NCI-H748 (cell line): ENCODE measurements at regions not wholly inside any gene's neighbourhood (a gene's known extent, or its start where the extent isn't known, plus 50 kb on each side); places are given as distances from the start of the nearest gene placed in this dataset.
A peak's percentile ranks its signal among the peaks of the same experiment; 100 is the strongest.

Experiments used
- DNase-seq: peaks from one replicate; lab custom pipeline; 2025; ENCODE audit not compliant: unreplicated experiment; lab: John Stamatoyannopoulos, UW

DNA sequence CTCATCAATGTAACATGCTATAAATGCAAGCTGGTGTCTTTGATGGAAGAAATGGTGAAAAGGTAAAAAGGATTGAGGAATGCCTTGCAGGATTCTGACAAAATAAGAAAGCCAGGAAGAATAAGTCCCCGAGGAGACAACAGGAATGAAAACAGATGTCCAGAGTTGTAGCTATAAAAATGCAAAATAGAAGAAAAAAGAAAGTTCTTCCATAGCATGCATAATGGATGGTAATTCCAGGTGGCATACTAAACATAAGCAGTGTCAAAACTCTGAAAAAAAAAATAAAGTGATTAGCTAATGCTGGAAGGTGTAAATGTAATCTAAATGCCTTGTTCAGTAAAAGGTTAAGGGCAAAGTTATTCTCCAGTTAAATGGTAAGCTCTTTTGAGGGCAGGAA is 225.9 kb upstream of the CHST9 start:
- DNase-seq = no peak

DNA sequence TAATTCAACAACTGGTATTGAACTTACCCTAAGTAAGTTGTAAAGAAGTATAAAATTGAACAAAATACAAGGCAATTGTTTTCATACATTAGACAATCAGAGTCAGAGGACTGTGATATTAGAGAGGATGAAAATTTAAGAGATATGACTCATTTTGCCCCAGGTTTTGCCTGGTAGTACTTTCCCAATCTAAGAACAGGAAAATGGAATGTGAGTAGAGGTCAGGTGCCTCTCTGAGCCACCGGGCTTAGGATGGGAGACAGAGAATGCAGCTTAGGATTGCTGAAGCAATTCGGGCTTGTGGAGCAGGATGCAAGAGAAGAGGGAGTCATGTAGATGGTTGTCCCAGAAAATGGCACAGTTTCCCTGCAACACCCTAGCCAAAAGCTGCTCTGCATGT is 219.7 kb upstream of the CHST9 start:
- no peak for DNase-seq

DNA sequence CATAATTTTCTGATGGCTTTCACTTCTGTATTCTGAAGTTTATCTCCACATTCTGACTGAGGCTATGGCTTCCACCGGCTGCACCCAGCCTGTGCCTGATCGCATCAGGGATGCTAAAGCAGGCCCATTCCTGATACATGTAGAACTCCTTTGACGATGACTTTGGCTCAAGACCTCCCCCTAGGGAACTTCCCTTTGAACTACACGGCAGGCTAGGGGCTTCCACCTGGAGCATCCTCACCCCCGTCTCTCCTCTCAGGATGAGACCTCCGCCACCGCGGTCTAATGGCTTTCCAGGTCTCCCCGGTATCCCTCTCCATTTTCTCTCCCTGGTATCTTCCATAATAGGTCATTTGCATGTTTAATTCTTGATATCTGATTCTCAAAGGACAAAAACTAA is 214.9 kb upstream of the CHST9 start:
- DNase-seq = peak; percentile 55

DNA sequence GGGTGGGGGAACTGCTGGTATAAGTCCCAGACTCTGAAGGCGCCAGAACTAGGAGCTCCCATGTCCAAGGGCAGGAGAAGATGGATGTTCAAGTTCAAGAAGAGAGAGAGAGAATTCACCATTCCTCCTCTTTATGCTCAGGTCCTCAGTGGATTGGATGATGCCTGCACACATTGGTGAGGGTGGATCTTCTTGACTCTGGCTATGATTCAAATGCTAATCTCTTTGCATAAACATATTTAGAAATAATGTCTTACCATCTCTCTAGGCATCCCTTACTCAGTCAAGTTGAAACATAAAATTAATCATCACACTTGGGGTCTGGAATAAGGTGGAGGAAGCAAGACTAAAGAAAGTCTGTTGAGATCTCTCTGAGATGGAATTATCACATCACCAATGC is 210.6 kb upstream of the CHST9 start:
- DNase-seq = no peak

DNA sequence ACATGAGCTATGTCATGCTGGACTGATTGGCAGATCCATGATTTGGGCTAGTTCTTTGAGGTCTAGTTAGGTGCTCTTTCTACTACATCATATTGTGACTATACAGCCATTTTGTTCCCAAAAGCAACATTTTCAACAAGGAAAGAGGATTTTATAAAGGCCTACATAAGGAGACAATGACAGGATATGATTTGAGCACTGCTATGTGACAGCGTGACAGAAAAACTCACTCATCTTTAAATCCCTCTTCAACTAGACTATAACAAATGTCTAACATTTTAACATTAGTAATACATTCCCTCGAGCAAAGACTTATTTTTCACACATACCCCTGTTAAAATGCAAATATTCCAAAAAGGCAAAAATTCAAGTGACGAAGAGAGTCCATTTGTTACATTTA is 209.6 kb upstream of the CHST9 start:
- no peak for DNase-seq

DNA sequence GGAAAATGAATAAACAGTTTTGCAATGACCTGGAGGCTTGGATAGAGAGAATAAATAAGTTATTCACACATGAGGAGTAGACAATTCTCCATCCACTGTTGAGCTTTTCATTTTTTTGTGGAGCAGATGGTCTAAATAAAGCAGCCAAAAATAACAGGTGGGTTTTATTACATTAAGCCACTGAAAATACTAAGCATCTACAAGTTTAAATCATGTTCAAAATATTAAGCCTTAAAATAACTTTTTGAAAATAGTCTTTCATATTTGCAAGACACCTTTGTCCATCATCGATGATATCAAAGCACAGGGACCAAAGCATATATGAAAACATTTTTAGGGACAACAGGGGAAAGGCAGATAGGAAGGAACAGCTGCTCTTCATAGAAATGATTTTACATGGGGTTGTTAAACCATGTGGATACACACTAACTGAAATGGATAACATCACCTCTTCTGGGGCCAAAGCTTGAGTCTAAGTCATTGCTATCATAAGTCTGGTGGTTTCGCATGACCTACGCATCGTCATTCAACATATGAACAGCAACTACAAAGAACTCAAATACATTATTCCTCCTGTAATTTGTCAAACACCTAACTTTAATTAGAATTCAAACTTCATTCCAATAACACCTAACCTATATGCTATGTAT is 197.6 kb upstream of the CHST9 start:
- no peak for DNase-seq

DNA sequence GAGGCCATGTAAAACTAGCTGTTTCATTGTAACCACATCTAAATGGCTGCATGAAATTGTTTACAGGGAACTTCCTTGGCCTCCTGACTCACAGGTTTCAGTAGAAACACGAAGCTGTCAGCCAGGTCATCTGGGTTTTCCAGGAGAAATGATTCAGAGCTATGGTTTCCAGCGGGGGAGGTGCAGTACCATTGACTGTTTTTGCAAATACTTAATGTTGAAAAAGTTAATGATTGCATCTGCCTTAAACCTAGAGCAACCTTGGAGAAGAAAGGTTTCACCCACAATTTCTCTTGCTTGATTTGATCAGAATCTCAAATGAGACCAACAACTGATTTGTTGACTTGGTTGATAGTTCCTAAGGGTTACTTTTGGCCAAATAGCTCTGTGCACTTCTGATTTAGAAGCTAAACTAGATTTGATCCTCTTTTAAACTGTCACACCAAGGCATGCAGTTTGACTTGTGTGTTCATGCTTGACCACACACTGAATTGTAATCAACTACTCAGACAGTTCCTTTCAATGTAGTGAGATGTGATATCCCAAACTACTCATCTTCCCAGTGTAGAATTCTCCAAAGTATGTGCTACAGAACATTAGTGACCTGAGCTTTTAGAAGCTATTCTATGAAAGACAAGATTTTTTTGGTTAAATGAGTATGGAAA is 193.5 kb upstream of the CHST9 start:
- no peak for DNase-seq

DNA sequence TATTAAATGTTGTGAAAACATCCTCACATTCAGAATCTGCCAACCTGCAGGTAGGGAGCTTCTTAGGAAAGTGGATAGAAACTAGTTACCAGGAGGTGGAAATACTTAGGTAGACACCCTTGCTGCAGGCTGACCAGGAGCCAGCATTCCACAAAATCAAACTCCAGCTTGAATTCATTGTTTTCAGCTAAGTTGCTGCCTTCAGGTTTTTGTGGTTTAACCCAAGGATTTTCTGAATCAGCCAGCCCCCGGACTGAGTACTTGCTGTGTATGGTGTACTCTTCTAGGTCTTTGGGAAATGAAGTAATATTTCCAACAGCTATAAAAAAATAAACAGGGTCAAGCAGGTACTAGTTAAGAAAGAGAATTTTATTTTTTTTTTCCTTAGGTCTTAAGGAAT is 192.1 kb upstream of the CHST9 start:
- no peak for DNase-seq

DNA sequence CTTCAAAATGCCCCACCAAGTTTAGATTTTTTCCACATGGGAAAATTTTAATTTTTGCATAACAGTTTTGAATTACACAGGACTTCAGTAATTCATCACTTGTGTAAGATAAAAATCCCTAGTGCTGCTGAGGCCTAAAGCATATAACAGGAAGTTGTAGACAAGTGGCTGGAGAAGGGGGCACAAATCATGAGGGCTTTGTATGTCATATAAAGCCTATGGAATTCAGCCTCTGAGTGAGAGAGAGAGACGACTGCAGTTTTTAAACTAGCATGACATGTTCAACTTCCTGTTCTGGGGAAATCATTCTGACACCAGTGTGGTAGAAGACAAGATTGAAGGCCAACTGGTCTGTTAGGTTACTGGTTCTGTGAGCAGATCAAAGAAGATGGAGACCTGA is 187.3 kb upstream of the CHST9 start:
- no peak for DNase-seq

DNA sequence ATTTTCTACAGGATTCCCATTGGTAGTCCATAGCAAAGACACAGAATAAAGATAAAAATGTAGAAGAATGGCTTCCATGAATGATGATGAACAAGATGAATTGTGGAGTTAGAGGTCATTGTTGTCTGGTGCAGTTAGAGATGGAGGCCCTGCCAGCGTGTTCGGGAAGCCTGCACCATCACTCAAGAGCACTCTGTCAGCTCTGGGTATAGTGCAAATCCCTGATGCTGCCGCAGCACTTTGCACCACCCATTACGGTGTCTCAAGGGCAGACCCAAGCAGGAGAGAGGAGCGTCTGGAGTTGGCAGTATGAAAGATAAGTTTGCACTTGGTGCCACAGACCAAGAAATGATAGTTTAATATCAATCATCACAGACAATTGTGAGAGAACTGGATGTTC is 181.6 kb upstream of the CHST9 start:
- DNase-seq = no peak

DNA sequence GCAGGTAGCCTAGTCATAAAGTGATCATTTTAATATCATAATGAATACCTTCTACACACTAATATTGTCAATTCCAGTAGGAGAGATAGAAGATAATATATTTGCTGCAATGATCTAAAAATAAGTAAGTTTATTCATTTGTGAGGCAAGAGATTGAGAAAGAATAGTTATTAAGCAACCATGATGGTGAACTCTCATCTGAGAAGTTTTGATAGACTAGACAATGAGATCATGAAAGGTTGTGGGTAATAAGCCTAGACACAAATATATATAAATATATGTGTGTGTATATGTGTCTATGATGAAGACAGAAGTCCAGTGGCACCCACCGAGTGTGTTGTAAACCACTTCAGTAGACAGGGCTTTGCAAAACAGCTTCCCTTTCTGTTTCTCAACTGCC is 181.0 kb upstream of the CHST9 start:
- no peak for DNase-seq

DNA sequence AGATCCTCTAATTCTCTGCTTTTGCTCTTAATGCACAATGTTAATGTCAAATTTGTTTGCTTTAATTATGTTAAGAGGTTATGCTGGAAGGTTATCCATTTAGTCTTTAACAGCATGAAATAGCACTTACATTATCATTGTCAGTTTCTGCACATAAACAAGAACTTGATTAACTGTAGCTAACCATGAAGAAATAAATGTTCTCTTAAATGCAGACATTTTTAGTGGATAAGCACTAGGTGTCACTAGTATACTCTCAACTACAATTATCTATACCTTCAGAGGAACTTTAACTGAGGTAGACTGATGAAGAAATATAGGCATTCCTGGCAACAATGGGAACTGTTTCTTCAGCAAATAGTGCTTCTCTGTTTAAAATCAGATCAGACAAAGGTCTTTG is 178.8 kb upstream of the CHST9 start:
- peak; percentile 50 for DNase-seq

DNA sequence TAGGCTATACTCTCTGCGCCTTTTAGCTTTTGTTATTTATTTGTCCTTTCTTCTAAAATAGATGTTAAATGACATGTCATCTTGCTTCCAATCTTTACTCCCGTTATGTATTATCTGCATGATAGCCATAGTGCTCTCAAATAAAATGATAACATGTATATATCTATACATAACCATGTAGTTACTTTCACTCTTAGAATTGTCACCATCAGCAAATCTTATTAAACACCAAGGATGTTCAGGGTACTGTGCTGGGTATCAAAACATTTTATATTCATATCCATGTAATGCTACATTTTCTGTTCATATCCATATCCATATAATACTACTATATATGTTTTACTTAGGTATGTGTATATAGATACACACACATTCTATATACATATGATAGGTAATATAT is 176.4 kb upstream of the CHST9 start:
- DNase-seq = no peak

DNA sequence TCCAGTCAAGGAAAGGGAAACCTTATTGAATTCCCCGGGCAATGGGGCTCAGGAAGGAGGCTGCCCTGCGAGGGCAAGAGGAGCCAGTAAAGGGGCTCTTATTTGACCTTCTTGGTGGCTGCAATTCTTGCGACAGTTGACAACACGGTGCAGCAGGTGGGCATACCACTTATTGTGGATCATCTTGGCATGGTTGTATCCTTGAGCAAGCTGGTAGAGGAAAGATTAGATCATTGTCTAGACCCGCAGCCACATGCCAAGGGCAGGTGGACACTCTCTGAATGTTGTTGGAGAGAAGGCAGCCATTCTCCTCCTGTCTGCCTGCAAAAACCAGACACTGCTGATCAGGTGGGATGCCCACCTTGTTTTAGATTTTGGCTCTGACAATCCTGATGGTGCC is 170.2 kb upstream of the CHST9 start:
- DNase-seq = no peak

DNA sequence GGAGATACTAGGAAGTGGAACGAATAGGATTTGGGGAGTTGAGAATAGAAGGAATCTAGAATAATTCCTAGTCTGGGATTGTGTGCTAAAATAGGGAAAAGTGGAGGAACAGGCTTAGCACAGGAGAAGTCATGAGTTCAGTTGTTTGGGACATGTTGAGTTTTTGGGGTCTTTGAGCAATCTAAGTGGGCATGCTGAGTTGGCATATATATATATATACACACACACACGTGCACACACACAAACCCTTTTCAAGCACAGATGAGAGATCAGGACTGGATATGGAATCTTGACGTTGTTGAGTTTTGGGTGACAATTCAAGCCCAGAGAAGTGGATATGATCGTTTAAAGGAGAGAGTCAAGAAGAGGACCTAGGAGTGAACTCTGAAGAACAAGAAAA is 168.2 kb upstream of the CHST9 start:
- no peak for DNase-seq

DNA sequence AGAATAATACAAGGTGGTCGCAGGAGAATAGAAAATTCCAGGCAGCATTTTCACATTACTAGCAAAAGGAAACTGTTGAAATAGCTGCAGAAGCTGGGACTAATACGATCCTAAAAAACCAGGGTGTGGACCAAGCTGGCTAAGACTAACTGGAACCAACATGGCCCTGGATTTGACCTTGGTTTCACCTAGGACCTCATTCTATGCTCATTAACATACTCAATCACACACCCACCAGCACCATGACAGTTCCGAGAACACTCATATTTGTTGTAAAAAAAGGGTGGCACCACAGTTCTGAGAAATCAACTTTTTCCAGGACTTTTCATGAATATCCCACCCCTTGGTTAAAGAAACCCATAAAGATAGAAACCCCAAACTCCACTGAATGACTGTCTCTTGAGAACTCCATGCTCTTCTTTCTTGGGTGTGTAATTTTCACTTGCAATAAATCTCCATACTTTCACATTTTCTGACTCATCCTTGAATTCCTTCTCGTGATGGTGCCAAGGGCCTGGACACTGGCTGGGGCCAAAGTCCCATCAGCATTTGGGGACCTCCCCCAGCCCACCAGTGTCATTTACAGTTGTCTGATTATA is 164.3 kb upstream of the CHST9 start:
- no peak for DNase-seq

DNA sequence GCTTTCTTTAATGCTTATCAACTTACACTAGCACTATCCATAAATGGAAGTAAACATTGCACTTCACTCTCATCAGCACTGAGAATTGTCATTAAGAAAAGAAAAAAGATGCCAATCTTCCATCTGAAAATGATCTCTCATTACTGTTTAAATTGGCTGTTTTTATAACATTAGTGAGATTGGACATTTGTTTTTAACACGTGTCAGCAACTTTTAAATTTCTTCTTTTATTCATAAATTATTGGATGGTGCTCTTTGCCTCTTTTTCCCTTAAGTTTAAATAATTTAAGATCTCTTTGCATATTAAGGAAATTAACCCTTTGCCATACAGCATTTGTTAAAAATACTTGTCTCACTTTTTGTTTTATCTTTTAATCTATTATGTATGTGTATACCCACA is 146.5 kb upstream of the CHST9 start:
- DNase-seq = no peak

DNA sequence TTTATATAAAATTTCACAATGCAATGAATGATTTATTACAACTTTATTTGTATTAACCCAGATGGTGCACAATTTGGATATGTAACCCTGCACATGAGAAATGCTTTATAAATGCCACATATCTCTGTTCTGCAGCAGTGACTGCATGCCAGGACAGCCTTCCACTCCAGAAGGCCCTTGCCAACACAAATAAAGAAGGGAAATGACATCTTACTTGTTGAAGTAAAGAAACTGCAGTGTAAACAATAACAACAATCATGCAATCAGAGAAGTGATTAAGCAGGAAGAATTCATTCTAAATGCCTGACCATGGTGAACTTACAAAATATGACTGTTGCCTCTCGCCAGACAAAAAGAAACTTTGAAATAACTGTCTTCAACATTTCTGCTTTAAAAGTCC is 129.9 kb upstream of the CHST9 start:
- no peak for DNase-seq

DNA sequence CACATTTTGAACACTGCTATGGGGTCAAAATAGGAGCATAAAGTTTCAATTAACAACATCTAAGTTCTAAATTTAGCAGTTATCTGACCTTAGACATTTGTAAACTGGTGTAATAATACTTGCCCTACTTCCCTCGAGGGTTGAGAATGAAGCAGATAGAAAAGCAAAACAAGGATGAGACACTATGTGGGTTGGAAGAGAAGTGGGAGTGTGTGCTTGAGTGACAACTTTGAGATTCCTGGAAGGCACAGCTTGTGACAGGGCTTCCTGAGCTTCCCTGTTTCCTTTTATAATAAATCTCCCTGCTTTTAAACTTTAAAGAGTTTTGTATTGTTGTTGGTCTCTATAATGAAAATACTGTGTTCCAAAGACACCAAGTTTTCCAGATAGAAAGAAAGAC is 128.6 kb upstream of the CHST9 start:
- DNase-seq = no peak

DNA sequence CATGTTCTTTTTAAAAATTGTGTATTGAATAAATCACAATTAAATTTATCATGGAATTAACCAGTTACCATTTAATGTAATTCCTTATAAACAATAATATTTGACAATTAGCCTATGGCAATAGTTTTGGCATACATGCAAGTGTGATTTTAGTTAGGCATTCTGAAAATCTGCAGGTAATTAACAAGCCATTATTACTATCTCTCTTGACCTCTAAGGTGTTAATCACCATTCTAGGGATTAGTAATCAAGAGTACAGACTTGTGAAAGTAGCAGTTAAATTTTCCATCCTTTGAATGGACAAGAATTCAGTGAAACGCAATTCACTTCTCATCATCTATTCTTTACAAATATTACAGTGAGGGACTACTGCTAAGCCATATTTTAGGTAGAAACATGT is 127.7 kb upstream of the CHST9 start:
- DNase-seq = no peak

DNA sequence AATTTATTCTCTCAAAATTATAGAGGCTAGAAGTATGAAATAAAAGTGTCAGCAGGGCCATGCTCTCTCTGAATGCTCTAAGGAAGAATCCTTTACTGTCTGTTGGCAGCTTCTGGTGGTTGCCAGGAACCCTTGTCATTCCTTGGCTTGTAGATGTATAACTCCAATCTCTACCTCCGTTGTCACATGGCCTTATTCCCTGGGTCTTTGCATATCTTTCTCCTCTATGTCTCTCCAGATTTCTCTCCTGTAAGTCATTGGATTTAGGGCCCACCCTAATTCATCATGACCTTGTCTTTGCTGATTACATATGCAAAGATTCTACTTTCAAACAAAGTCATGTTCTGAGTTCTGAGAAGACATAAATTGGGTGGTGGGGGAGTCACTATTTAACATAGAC is 127.0 kb upstream of the CHST9 start:
- no peak for DNase-seq

DNA sequence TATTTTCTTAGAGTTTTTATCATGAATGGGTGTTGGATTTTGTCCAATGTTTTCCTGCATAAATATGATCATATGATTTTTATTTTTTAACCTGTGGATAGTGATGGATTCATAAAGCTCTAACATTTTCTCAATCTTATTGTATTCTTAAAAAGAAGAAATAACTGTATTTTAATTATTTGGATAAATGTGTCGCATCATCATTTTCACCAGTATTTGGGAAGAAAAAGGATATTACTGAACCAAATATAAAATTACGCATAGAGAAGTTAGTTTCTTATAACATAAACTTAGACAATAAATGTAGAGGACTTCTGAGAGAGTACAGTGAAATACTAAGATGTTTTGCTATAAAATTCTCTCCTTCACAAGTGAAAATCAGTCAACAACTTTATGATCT is 126.0 kb upstream of the CHST9 start:
- no peak for DNase-seq
